PC-9 (cell line): ENCODE measurements at regions not wholly inside any gene's neighbourhood (a gene's known extent, or its start where the extent isn't known, plus 50 kb on each side); places are given as distances from the start of the nearest gene placed in this dataset.

Source experiments
- EZH2 ChIP-seq: fragments of 200-600 bp; sonication (generic); IDR thresholded peaks from 2 replicates; pipeline ENCODE4 v1.8.0; 2017; ENCODE audit warnings: antibody characterized with exemption, low read depth
- TF ChIP-seq, protein P1 (sequence below): fragments of 200-600 bp; sonication (generic); conservative IDR thresholded peaks from 2 replicates; pipeline ENCODE4 v1.6.1; 2017; ENCODE audit warnings: mixed run types, antibody characterized with exemption, mild to moderate bottlenecking, moderate library complexity

DNA sequence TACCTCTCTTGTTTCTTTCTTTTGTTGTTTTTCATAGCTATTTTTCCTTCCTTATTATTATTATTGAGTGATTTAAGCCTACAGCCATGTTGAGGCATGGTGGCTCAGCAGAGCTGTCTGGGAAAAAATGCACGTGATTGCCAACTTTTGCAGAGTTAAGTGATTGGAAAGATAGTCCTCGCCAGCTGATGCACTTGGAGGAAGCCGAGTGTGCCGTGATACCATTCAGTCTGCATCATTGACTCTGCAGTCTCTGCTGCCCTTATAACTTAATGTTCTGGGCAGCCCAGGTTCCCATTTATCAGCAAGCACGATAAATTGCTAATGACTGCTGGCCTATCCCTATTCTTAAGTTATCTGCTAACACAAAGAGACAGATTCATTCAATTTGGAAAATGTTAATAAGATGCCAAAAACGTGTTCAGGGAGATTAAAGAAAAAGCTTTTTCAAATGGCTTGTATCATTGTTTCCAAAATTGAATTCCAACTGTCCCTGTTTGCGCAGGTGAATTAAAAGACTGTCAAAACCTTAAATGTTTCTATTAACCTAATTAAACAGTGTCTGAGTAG is 232.9 kb upstream of the NPY start:
- TF ChIP-seq, protein P1, sequence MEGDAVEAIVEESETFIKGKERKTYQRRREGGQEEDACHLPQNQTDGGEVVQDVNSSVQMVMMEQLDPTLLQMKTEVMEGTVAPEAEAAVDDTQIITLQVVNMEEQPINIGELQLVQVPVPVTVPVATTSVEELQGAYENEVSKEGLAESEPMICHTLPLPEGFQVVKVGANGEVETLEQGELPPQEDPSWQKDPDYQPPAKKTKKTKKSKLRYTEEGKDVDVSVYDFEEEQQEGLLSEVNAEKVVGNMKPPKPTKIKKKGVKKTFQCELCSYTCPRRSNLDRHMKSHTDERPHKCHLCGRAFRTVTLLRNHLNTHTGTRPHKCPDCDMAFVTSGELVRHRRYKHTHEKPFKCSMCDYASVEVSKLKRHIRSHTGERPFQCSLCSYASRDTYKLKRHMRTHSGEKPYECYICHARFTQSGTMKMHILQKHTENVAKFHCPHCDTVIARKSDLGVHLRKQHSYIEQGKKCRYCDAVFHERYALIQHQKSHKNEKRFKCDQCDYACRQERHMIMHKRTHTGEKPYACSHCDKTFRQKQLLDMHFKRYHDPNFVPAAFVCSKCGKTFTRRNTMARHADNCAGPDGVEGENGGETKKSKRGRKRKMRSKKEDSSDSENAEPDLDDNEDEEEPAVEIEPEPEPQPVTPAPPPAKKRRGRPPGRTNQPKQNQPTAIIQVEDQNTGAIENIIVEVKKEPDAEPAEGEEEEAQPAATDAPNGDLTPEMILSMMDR = no peak
- TF ChIP-seq EZH2 = no peak
